Thyroid gland (tissue), 4 donors: ENCODE measurements at regions not wholly inside any gene's neighbourhood (a gene's known extent, or its start where the extent isn't known, plus 50 kb on each side); places are given as distances from the start of the nearest gene placed in this dataset.

Experiments used
- DNase-seq, 2 donors: peaks; one replicate each; pipeline ENCODE4 v3.0.0-alpha.2; 2019
- H3K27ac ChIP-seq, 3 donors: fragments of 200-600 bp; sonication (generic); 1 replicate in 2 of 3; 2 replicates in 1 of 3; pipeline ENCODE4 v1.5.1; 2016 to 2019; ENCODE audit warnings: mild to moderate bottlenecking in 1 of 3, moderate library complexity in 1 of 3
- H3K27me3 ChIP-seq: fragments of 200-600 bp; sonication (generic); one replicate; pipeline ENCODE4 v1.5.1; 2019
- H3K36me3 ChIP-seq, 2 donors: fragments of 200-600 bp; sonication (generic); one replicate each; pipeline ENCODE4 v1.5.1; 2016 to 2019
- H3K4me1 ChIP-seq, 2 donors: fragments of 200-600 bp; sonication (generic); one replicate each; pipeline ENCODE4 v1.5.1; 2017 to 2019
- H3K4me3 ChIP-seq, 3 donors: fragments of 200-600 bp; sonication (generic); replicated peaks in 1 of 3; 1 replicate in 2 of 3; 2 replicates in 1 of 3; pipeline ENCODE4 v1.5.1; 2016; ENCODE audit warnings: mild to moderate bottlenecking in 1 of 3
- H3K9me3 ChIP-seq: fragments of 200-600 bp; sonication (generic); one replicate; pipeline ENCODE4 v1.5.1; 2017
- POLR2A ChIP-seq, 2 donors: fragments of 450-650 bp; IDR thresholded peaks; one replicate each; pipeline ENCODE4 v1.6.1; 2017; ENCODE audit warnings: antibody characterized with exemption in 2 of 2, mild to moderate bottlenecking in 2 of 2, moderate library complexity in 1 of 2
- WGBS, 2 donors: methylation state at CpG; one replicate each; pipeline ENCODE4 v1.1.5; 2017; 5-methylcytosine and 5-hydroxymethylcytosine counted together
- intact Hi-C: fragments of 100-400 bp; cut with DNase I; formaldehyde crosslinking; loops from one replicate; pipeline ENCODE4 v1.15.1; 2023
- TF ChIP-seq, protein P1 (sequence below), 6 experiments: fragments of 200-600 bp in 3 of 6; fragments of 450-650 bp in 3 of 6; sonication (generic) in 3 of 6; IDR thresholded peaks; one replicate each; pipeline ENCODE4 v1.5.1; 2016 to 2019; ENCODE audit warnings: antibody characterized with exemption in 6 of 6, mild to moderate bottlenecking in 2 of 6, inconsistent platforms in 1 of 6, moderate library complexity in 1 of 6

DNA sequence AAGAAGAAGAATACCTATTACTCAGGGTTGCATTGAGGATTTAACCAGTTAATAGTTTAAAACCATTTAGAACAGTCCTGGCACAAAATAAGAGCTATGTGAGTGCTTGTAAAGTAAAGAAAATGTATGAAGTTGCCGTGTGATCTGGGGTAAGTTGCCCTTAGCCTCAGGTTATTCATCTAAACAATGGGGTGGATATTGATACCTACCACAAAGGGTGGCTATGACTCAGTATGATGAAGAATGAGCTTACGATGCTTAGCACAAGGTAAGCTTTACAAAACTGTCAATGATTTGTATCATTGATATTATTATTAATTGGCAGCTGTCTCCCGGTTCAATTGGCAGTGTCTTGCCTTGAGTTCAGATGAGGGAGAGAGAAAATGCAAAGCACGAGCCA lies 149.4 kb upstream of the PITX1 start:
- no peaks in the 10 kb centered on the region for H3K36me3 ChIP-seq
- H3K4me1 ChIP-seq = peaks cover 4 to 8% of the 10 kb centered on the region in 2 donors
- no peak overlapping the region for H3K27ac ChIP-seq
- DNase-seq = no peak
- intact Hi-C loops = loop anchor here (10.0 kb wide), 1 partner anchor 149 kb away; the partner anchor contains the start of gene PITX1
- H3K27me3 ChIP-seq = no peaks in the 10 kb centered on the region
- H3K9me3 ChIP-seq = no peaks in the 10 kb centered on the region
- TF ChIP-seq, protein P1, sequence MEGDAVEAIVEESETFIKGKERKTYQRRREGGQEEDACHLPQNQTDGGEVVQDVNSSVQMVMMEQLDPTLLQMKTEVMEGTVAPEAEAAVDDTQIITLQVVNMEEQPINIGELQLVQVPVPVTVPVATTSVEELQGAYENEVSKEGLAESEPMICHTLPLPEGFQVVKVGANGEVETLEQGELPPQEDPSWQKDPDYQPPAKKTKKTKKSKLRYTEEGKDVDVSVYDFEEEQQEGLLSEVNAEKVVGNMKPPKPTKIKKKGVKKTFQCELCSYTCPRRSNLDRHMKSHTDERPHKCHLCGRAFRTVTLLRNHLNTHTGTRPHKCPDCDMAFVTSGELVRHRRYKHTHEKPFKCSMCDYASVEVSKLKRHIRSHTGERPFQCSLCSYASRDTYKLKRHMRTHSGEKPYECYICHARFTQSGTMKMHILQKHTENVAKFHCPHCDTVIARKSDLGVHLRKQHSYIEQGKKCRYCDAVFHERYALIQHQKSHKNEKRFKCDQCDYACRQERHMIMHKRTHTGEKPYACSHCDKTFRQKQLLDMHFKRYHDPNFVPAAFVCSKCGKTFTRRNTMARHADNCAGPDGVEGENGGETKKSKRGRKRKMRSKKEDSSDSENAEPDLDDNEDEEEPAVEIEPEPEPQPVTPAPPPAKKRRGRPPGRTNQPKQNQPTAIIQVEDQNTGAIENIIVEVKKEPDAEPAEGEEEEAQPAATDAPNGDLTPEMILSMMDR (IDR thresholded peaks at IDR 0.05) = no peak
- TF ChIP-seq POLR2A (IDR thresholded peaks at IDR 0.05) = no peak
- WGBS, 2 donors = 93 to 95% methylated on average over 4 of the region's 4 CpGs
- H3K4me3 ChIP-seq = no peak overlapping the region

DNA sequence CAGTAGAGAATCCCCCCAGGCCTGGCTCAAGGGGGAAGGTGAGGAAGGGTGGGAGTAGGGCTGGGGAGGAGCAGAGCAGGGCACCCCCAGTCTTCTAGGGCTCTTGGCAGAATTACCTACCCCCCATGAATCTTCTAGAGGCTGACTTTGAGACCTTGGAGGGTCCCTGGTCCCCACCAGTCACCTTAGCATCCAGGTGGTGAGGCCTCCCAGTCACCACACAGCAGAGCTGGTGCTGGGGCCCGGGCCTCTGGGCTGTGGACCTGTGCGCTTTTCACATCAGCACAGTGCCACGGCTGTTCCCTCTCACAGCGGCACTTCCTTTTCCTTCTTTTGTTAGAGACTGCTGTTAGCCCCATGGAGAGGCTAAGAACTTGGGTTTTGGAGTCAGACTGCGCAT lies 148.6 kb upstream of the PITX1 start:
- no peak for DNase-seq
- no peaks in the 10 kb centered on the region for H3K27me3 ChIP-seq
- H3K4me1 ChIP-seq = peaks cover 4 to 8% of the 10 kb centered on the region in 2 donors
- H3K9me3 ChIP-seq = no peaks in the 10 kb centered on the region
- TF ChIP-seq, protein P1 (IDR thresholded peaks at IDR 0.05) = no peak
- no peak for TF ChIP-seq POLR2A (IDR thresholded peaks at IDR 0.05)
- H3K27ac ChIP-seq = no peak overlapping the region
- no peaks in the 10 kb centered on the region for H3K36me3 ChIP-seq
- intact Hi-C loops = loop anchor here (10.0 kb wide), 1 partner anchor 148 kb away; the partner anchor contains the start of gene PITX1
- H3K4me3 ChIP-seq = no peak overlapping the region
- WGBS, 2 donors = 75 to 76% methylated on average over 5 of the region's 5 CpGs

DNA sequence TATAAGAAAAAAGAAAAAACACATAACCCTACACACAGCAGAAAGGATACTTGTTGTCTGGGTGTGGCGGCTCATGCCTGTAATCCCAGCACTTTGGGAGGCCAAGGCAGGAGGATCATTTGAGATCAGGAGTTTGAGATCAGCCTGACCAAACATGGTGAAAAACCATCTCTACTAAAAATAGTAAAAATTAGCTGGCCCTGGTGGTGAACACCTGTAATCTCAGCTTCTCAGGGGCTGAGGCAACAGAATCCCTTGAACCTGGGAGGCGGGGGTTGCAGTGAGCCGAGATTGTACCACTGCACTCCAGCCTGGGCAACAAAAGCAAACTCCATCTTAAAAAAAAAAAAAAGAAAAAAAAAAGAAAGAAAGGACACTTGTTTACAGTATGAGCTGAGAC lies 147.6 kb upstream of the PITX1 start:
- WGBS, 2 donors = 95 to 99% methylated on average over 3 of the region's 3 CpGs

DNA sequence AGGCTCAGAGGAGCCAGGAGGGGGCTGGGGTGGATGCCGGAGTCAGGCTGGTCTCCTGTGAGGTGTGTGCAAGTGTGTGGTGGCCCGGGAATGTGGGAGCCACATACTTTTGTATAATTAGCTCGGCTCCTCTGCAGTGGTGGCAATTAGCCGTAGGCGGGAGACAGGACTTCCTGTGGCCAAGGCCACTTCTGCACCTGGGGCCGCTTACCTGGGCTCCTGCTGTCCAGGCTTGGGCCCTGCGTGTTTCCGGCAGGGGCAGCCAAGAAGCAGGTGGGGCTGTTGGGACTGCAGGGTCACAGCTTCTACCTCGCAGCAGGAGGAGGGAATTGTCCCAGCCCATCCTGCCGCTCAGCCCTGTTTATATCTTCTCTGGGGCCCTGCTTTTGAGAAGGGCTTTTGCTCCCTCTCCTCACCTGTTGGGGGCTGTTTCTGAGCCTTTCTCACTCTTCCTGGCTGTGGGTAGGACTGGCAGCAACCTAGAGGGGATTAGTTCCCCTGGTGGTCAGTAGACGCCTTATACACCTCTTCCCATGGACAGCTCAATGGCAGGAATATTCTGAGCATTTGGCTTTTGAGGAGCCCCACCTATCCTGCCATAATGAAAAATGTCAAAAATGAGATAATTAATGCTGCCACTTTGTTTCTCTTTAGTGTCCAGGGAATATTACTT lies 145.4 kb upstream of the PITX1 start:
- Histone ChIP-seq H3K9me3 (no peaks in the 10 kb centered on the region), H3K27me3 (no peaks in the 10 kb centered on the region), H3K4me1 (no peaks in the 10 kb centered on the region), H3K36me3 (no peaks in the 10 kb centered on the region), H3K27ac (no peak overlapping the region), H3K4me3 (no peak overlapping the region)
- TF ChIP-seq, protein P1 (IDR thresholded peaks at IDR 0.05) = no peak
- no peak for TF ChIP-seq POLR2A (IDR thresholded peaks at IDR 0.05)
- intact Hi-C loops = no loop called here
- DNase-seq = no peak
- WGBS, 2 donors = 71 to 78% methylated on average over 10 to 11 of the region's 11 CpGs

More for the DNA sequence above, 147.6 kb upstream of the PITX1 start:
- H3K36me3 ChIP-seq = no peaks in the 10 kb centered on the region
- H3K4me3 ChIP-seq = no peak overlapping the region
- TF ChIP-seq POLR2A (IDR thresholded peaks at IDR 0.05) = no peak
- TF ChIP-seq, protein P1 (IDR thresholded peaks at IDR 0.05) = no peak
- H3K4me1 ChIP-seq = peaks cover 4 to 8% of the 10 kb centered on the region in 2 donors
- intact Hi-C loops = loop anchor here (10.0 kb wide), 1 partner anchor 147 kb away; the partner anchor contains the start of gene PITX1
- H3K9me3 ChIP-seq = no peaks in the 10 kb centered on the region
- no peaks in the 10 kb centered on the region for H3K27me3 ChIP-seq
- no peak for DNase-seq
- H3K27ac ChIP-seq = no peak overlapping the region

DNA sequence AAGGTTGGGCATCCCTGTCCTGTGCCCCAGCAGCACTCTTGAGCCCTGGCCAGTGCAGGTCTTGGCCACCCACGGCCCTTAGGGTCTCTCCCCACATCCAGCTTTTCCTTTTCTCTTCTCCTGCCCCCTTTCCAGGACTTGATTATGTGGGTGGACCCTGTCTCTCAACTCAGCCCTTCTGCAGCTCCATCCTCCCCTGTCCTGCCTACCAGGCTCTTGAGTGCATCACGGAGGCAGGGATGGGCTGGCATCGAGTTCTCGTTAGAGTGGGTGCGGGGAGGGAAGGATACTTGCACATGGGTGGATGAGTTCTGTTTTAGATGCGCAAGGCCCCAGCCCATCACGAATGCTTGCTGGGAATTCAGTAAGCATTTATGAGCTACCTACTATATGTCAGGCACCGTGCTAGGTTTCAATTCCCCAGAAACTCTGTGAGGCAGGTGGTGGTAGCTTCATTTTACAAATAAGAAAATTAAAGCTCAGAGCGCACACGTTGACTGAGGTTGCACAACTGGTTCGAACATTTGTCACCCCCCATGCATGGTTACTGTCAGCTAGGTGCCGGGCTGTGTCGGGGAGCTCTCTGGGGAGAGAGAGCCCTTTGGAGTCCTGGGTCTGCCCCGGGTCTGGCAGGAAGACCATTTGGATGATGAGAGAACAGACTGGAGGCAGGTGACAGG lies 144.6 kb upstream of the PITX1 start:
- no peaks in the 10 kb centered on the region for H3K9me3 ChIP-seq
- no peak for DNase-seq
- intact Hi-C loops = no loop called here
- no peaks in the 10 kb centered on the region for H3K4me1 ChIP-seq
- no peak overlapping the region for H3K4me3 ChIP-seq
- TF ChIP-seq POLR2A (IDR thresholded peaks at IDR 0.05) = no peak
- TF ChIP-seq, protein P1 (IDR thresholded peaks at IDR 0.05) = no peak
- no peaks in the 10 kb centered on the region for H3K36me3 ChIP-seq
- H3K27ac ChIP-seq = no peak overlapping the region
- 78 to 86% methylated on average over 14 of the region's 14 CpGs for WGBS, 2 donors
- H3K27me3 ChIP-seq = no peaks in the 10 kb centered on the region
